Omental fat pad (tissue), 3 donors: ENCODE measurements at regions not wholly inside any gene's neighbourhood (a gene's known extent, or its start where the extent isn't known, plus 50 kb on each side); places are given as distances from the start of the nearest gene placed in this dataset.

Experiments
- ATAC-seq: fragments of 150-250 bp; one replicate; pipeline ENCODE4 v1.9.1; 2016; ENCODE audit warnings: mild to moderate bottlenecking, moderate library complexity; ENCODE audit not compliant: low FRiP score
- DNase-seq: peaks from one replicate; pipeline ENCODE4 v3.0.0-alpha.2; 2019; ENCODE audit warnings: low spot score
- TF ChIP-seq, protein P1 (sequence below), 3 donors: fragments of 450-650 bp; IDR thresholded peaks; one replicate each; pipeline ENCODE4 v1.5.1; 2016 to 2017; ENCODE audit warnings: antibody characterized with exemption in 3 of 3, mild to moderate bottlenecking in 3 of 3, moderate library complexity in 2 of 3

- TF ChIP-seq, protein P1, sequence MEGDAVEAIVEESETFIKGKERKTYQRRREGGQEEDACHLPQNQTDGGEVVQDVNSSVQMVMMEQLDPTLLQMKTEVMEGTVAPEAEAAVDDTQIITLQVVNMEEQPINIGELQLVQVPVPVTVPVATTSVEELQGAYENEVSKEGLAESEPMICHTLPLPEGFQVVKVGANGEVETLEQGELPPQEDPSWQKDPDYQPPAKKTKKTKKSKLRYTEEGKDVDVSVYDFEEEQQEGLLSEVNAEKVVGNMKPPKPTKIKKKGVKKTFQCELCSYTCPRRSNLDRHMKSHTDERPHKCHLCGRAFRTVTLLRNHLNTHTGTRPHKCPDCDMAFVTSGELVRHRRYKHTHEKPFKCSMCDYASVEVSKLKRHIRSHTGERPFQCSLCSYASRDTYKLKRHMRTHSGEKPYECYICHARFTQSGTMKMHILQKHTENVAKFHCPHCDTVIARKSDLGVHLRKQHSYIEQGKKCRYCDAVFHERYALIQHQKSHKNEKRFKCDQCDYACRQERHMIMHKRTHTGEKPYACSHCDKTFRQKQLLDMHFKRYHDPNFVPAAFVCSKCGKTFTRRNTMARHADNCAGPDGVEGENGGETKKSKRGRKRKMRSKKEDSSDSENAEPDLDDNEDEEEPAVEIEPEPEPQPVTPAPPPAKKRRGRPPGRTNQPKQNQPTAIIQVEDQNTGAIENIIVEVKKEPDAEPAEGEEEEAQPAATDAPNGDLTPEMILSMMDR (IDR thresholded peaks at IDR 0.05), result no peak
- DNase-seq, result no peak
- peak; percentile 54 for ATAC-seq
Measured at GRCh38 chr3:43998836-43999727, 242.6 kb upstream of the TOPAZ1 start.

DNA sequence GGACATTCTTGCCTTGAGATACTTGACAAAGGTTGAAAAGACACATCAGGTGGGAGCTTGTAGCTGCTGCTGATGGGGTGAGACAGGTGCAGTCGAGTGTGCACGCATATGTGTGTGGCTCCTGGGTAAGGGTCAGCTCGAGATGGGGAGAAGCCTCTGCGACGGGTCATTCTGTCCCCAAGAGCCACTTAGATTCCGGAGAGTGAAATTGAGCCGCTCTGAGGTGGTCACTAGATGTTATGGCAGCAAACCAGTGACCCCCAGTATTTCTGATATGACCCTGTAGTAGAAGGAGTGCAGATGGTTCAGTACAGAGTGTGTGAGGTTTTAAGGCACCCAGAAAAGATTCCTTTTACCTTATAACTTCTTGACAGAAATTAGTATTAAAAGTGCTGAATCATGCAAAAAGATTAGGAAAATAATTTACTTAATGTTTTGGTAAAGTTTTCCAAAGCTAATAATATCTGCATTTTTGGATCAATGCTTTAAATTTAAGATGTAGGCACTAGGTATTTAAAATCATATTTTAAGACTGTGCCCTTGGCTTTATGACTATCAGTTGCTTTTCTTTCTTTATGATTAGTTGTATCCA is 241.9 kb upstream of the TOPAZ1 start:
- no peak for DNase-seq
- no peak for ATAC-seq
- TF ChIP-seq, protein P1 (IDR thresholded peaks at IDR 0.05), result no peak

- DNase-seq (no peak), ATAC-seq (no peak)
- TF ChIP-seq, protein P1 (IDR thresholded peaks at IDR 0.05), result no peak
Measured at GRCh38 chr3:44000586-44000985, 241.1 kb upstream of the TOPAZ1 start.

DNA sequence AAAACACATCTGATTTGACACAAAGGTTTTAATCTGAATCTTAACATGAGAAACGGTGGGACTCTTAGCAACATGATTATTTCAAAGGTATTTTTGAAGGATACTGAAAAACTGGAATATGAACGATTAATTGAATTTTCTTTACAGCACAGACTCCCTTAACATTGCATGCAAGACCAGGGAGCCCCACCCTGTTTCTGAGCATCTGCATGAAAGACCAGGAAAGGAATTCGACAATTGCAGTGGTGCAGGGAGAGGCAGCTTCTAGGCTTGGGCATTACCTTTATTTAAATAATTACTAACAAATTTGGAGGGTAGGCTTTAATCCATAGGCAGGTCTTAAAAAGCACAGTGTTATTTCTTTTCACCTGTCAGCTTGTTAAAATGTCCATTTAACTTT is 240.6 kb upstream of the TOPAZ1 start:
- ATAC-seq (no peak), DNase-seq (no peak)
- TF ChIP-seq, protein P1 (IDR thresholded peaks at IDR 0.05), result no peak

DNA sequence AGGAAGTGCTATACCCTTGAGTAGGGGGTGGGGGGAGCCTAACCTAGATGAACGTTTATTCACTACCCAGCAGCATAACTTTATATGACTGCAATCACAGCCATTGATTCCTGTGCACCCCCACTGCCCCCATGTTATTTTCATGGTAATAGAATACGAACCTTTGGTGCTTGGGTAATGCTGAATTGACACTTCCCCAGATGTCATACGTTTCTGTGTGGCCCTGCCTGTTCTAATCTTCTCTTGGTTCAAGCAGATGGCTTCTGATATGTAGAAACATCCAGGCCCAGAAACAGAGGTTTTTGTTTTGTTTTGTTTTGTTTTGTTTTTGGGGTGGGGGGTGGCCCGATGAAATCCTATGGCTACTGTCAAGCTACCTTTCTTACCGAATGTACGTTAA is 237.9 kb upstream of the TOPAZ1 start:
- DNase-seq, result no peak
- TF ChIP-seq, protein P1 (IDR thresholded peaks at IDR 0.05), result no peak
- ATAC-seq, result no peak

- TF ChIP-seq, protein P1 (IDR thresholded peaks at IDR 0.05), result no peak
- no peak for ATAC-seq
- no peak for DNase-seq
Measured at GRCh38 chr3:44011680-44012079, 230.0 kb upstream of the TOPAZ1 start.
